ENCODE measurements at regions not wholly inside any gene's neighbourhood (a gene's known extent, or its start where the extent isn't known, plus 50 kb on each side); places are given as distances from the start of the nearest gene placed in this dataset.

- no peak for DNase-seq
Measured at GRCh38 chrX:6372981-6373380, 144.3 kb upstream of the NLGN4X start.

More at GRCh38 chrX:6372981-6373380, 144.3 kb upstream of the NLGN4X start:
- Histone ChIP-seq H3K27me3 (ENCODE audit: insufficient read depth) (no peaks in the 10 kb centered on the region), H3K27ac (ENCODE audit: low read depth in 2 of 2, low read length in 1 of 2) (no peak overlapping the region), H3K79me2 (ENCODE audit: insufficient read depth) (no peaks in the 10 kb centered on the region), H3K9ac (no peak overlapping the region), H3K9me3 (no peaks in the 10 kb centered on the region), H3K4me3 (ENCODE audit: low read depth in 2 of 2, low read length in 1 of 2) (no peak overlapping the region), H3K36me3 (replicated peaks in 1 of 2; ENCODE audit: control insufficient read depth in 1 of 2, insufficient read depth in 2 of 2, low read length in 1 of 2) (no peaks in the 10 kb centered on the region), H4K20me1 (ENCODE audit: insufficient read depth) (no peaks in the 10 kb centered on the region), H2AFZ (ENCODE audit: low read depth) (no peak overlapping the region), H3K4me1 (ENCODE audit: control insufficient read depth in 1 of 2, insufficient read depth in 2 of 2, low read depth in 1 of 2, low read length in 1 of 2) (no peaks in the 10 kb centered on the region), H3F3A (replicated peaks; ENCODE audit: insufficient read depth) (no peaks in the 10 kb centered on the region), H3K9me2 (no peaks in the 10 kb centered on the region), H3K4me2 (no peak overlapping the region)
- TF ChIP-seq EZH2phosphoT487 (IDR thresholded peaks at IDR 0.05; ENCODE audit: borderline replicate concordance, low read depth), result no peak
- no peak for TF ChIP-seq GATA2 (CRISPR knock-in tag; IDR thresholded peaks at IDR 0.05)
- no peak for TF ChIP-seq ZBTB33 (IDR thresholded peaks at IDR 0.05; ENCODE audit: borderline replicate concordance, low read depth)
- no peak for TF ChIP-seq PBX3 (IDR thresholded peaks at IDR 0.05)
- no peak for TF ChIP-seq GABPA (IDR thresholded peaks at IDR 0.05; ENCODE audit: low read depth)
- no peak for TF ChIP-seq CTCF (IDR thresholded peaks at IDR 0.05)
- TF ChIP-seq NRF1 (IDR thresholded peaks at IDR 0.05; ENCODE audit: low read depth, low read length), result no peak
- TF ChIP-seq JUND (IDR thresholded peaks at IDR 0.05), result no peak
- no peak for TF ChIP-seq RCOR1 (IDR thresholded peaks at IDR 0.05; ENCODE audit: low read length)
- no peak for TF ChIP-seq REST (IDR thresholded peaks at IDR 0.05; ENCODE audit: low read depth, low read length)
- TF ChIP-seq USF2 (IDR thresholded peaks at IDR 0.05; ENCODE audit: borderline replicate concordance, low read depth, low read length), result no peak
- TF ChIP-seq SIN3A (IDR thresholded peaks at IDR 0.05; ENCODE audit: borderline replicate concordance, low read depth, low read length), result no peak
- no peak for TF ChIP-seq EP300 (IDR thresholded peaks at IDR 0.05; ENCODE audit: borderline replicate concordance in 1 of 2, low read depth in 1 of 2, low read length in 1 of 2)
- TF ChIP-seq NFIC (IDR thresholded peaks at IDR 0.05; ENCODE audit: borderline replicate concordance), result no peak
- TF ChIP-seq FOSL2 (IDR thresholded peaks at IDR 0.05; ENCODE audit: borderline replicate concordance, low read depth), result no peak
- TF ChIP-seq FOXM1 (IDR thresholded peaks at IDR 0.05; ENCODE audit: low read depth), result no peak
- no peak for TF ChIP-seq TEAD4 (IDR thresholded peaks at IDR 0.05; ENCODE audit: borderline replicate concordance, insufficient read depth)
- ChIA-PET POLR2A (no interaction called here), CTCF (interaction anchor here (0.6 kb wide), 1 partner anchor 276 kb away, joined by 3 read pairs; no protein-coding TSS in a partner anchor)
- WGBS (ENCODE audit: low lambda C conversion rate), result 25% methylated on average over 1 of the region's 1 CpG
